Chondrocyte (in vitro differentiated cells): ENCODE measurements at regions not wholly inside any gene's neighbourhood (a gene's known extent, or its start where the extent isn't known, plus 50 kb on each side); places are given as distances from the start of the nearest gene placed in this dataset.

ENCODE experiments used
- DNase-seq: peaks from one replicate; pipeline ENCODE4 v3.0.0; 2021; ENCODE audit warnings: mixed read lengths, low spot score
- H3K27ac Mint-ChIP-seq: one replicate; pipeline ENCODE4 v1.8.0; 2021; ENCODE audit warnings: mild to moderate bottlenecking, moderate library complexity, mixed read lengths; ENCODE audit not compliant: unreplicated experiment
- H3K27me3 Mint-ChIP-seq: 2 replicates; pipeline ENCODE4 v1.8.0; 2021; ENCODE audit warnings: low read depth, mixed read lengths
- H3K36me3 Mint-ChIP-seq: 2 replicates; pipeline ENCODE4 v1.8.0; 2021; ENCODE audit warnings: low read depth, mixed read lengths
- H3K4me1 Mint-ChIP-seq: 2 replicates; pipeline ENCODE4 v1.8.0; 2021; ENCODE audit warnings: low read depth, mild to moderate bottlenecking, mixed read lengths
- H3K4me3 Mint-ChIP-seq: one replicate; pipeline ENCODE4 v1.8.0; 2021; ENCODE audit warnings: mild to moderate bottlenecking, moderate library complexity, mixed read lengths; ENCODE audit not compliant: unreplicated experiment
- H3K9me3 Mint-ChIP-seq: 2 replicates; pipeline ENCODE4 v1.8.0; 2021; ENCODE audit warnings: low read depth, mixed read lengths
- TF ChIP-seq, protein P1 (sequence below): fragments of 200-600 bp; sonication (generic); IDR thresholded peaks from 2 replicates; pipeline ENCODE4 v1.5.0; 2021; ENCODE audit warnings: antibody characterized with exemption, mild to moderate bottlenecking, moderate library complexity

DNA sequence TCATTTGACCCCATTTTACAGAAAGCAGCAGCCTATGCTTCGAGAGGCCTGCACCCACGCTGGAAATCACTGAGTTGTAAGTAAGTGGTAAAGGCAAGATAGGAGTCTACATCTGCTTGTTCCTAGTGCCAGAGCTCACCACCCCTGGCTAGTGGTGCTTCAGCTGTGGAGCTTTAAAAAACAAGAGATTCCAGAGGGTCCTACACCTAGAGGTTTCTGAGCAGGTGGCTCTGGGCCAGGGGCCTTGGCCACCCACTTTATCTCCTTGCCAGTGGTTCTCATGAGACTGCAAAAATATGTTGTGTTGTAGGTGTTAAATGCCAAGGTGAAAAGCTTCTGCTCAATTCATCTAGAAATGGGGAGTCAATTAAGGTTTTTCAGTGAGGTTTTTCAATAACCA, 60.0 kb upstream of the SERTAD2 start:
- TF ChIP-seq, protein P1, sequence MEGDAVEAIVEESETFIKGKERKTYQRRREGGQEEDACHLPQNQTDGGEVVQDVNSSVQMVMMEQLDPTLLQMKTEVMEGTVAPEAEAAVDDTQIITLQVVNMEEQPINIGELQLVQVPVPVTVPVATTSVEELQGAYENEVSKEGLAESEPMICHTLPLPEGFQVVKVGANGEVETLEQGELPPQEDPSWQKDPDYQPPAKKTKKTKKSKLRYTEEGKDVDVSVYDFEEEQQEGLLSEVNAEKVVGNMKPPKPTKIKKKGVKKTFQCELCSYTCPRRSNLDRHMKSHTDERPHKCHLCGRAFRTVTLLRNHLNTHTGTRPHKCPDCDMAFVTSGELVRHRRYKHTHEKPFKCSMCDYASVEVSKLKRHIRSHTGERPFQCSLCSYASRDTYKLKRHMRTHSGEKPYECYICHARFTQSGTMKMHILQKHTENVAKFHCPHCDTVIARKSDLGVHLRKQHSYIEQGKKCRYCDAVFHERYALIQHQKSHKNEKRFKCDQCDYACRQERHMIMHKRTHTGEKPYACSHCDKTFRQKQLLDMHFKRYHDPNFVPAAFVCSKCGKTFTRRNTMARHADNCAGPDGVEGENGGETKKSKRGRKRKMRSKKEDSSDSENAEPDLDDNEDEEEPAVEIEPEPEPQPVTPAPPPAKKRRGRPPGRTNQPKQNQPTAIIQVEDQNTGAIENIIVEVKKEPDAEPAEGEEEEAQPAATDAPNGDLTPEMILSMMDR: no peak
- Mint-ChIP-seq H3K4me3 (no peak overlapping the region), H3K36me3 (no peaks in the 10 kb centered on the region), H3K9me3 (no peaks in the 10 kb centered on the region), H3K27me3 (no peaks in the 10 kb centered on the region), H3K4me1 (peaks cover 6% of the 10 kb centered on the region), H3K27ac (no peak overlapping the region)
- DNase-seq: no peak

GRCh38 chr2:64716569-64716968, 62.9 kb upstream of the SERTAD2 start:
- Mint-ChIP-seq H3K4me3 (no peak overlapping the region), H3K27ac (no peak overlapping the region), H3K36me3 (no peaks in the 10 kb centered on the region), H3K27me3 (no peaks in the 10 kb centered on the region), H3K4me1 (no peaks in the 10 kb centered on the region), H3K9me3 (no peaks in the 10 kb centered on the region)
- no peak for DNase-seq
- TF ChIP-seq, protein P1: no peak

- TF ChIP-seq, protein P1: no peak
- H3K9me3 Mint-ChIP-seq: no peaks in the 10 kb centered on the region
- H3K27ac Mint-ChIP-seq: no peak overlapping the region
- no peak for DNase-seq
- no peak overlapping the region for H3K4me3 Mint-ChIP-seq
- no peaks in the 10 kb centered on the region for H3K27me3 Mint-ChIP-seq
- no peaks in the 10 kb centered on the region for H3K36me3 Mint-ChIP-seq
- H3K4me1 Mint-ChIP-seq: no peaks in the 10 kb centered on the region
Observed at GRCh38 chr2:64718250-64718885, 64.7 kb upstream of the SERTAD2 start.

DNA sequence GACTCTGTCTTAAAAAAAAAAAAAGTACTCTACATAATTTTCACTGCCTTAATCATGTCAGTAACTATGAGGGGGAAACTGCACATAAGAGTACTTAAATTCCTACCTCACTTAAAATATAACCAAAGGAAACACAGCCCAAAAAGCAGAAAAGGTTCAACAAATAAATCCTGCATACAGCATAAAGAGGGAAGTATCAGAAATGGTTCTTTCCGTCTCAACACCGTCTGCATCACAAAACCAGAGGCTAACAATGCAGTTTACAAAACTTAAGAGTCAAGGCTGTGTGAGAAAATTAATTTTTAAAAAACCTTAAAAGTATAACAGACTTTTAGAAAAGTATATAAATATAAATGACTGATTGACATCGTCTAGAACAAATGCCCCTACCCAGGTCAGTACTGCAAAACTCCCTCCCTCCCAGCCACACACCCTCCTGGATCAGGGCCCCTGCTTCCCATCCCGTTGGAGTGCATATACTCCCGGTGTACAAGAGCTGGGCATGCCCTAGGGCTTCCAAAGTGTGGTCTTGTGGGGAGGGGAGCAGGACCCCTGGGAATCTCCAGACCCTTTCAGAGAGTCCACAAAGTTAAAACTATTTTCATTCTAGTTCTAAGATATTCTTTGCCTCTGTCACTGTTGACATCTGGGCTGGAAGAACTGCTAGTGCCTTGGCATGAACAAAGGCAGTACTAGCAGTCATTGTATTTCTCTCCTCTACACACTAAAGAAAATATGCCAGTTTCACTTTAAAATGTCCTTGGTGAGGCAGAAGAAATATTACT, 67.0 kb upstream of the SERTAD2 start:
- TF ChIP-seq, protein P1: no peak
- no peak overlapping the region for H3K27ac Mint-ChIP-seq
- no peak for DNase-seq
- no peaks in the 10 kb centered on the region for H3K36me3 Mint-ChIP-seq
- no peaks in the 10 kb centered on the region for H3K4me1 Mint-ChIP-seq
- no peaks in the 10 kb centered on the region for H3K27me3 Mint-ChIP-seq
- no peaks in the 10 kb centered on the region for H3K9me3 Mint-ChIP-seq
- H3K4me3 Mint-ChIP-seq: no peak overlapping the region

- H3K27ac Mint-ChIP-seq: no peak overlapping the region
Observed at GRCh38 chr2:64721320-64721623, 67.6 kb upstream of the SERTAD2 start.

More at GRCh38 chr2:64721320-64721623, 67.6 kb upstream of the SERTAD2 start:
- H3K9me3 Mint-ChIP-seq: no peaks in the 10 kb centered on the region
- no peaks in the 10 kb centered on the region for H3K27me3 Mint-ChIP-seq
- no peak overlapping the region for H3K4me3 Mint-ChIP-seq
- no peaks in the 10 kb centered on the region for H3K4me1 Mint-ChIP-seq
- H3K36me3 Mint-ChIP-seq: no peaks in the 10 kb centered on the region
- TF ChIP-seq, protein P1: no peak
- DNase-seq: no peak
